Calu3 (cell line): ENCODE measurements at regions not wholly inside any gene's neighbourhood (a gene's known extent, or its start where the extent isn't known, plus 50 kb on each side); places are given as distances from the start of the nearest gene placed in this dataset.

Experiments
- BruUV-seq: library from RNA; stranded (reverse); fragments of 400-500 nt; replicated peaks from 2 replicates; lab custom pipeline; 2021; lab: Mats Ljungman, UMichigan
- CTCF ChIA-PET: fragments of 300-600 bp; sonication (Branson Sonifier 250); formaldehyde crosslinking; loops from one replicate; lab custom pipeline; 2022; ENCODE audit warnings: antibody characterized with exemption; lab: Charles Lee
- DNase-seq: peaks from one replicate; pipeline ENCODE4 v3.0.0; 2022
- H3K27ac Mint-ChIP-seq: one replicate; pipeline ENCODE4 v1.8.0; 2022; ENCODE audit warnings: mixed read lengths; ENCODE audit not compliant: unreplicated experiment
- H3K27me3 Mint-ChIP-seq: one replicate; pipeline ENCODE4 v1.8.0; 2022; ENCODE audit warnings: mixed read lengths; ENCODE audit not compliant: unreplicated experiment
- H3K36me3 Mint-ChIP-seq: one replicate; pipeline ENCODE4 v1.8.0; 2022; ENCODE audit warnings: mild to moderate bottlenecking, moderate library complexity, mixed read lengths; ENCODE audit not compliant: insufficient read depth, unreplicated experiment
- H3K4me1 Mint-ChIP-seq: one replicate; pipeline ENCODE4 v1.8.0; 2022; ENCODE audit warnings: mild to moderate bottlenecking, low read depth, mixed read lengths; ENCODE audit not compliant: unreplicated experiment
- H3K4me3 Mint-ChIP-seq: one replicate; pipeline ENCODE4 v1.8.0; 2022; ENCODE audit warnings: mild to moderate bottlenecking, low read depth, moderate library complexity, mixed read lengths; ENCODE audit not compliant: unreplicated experiment
- H3K9me3 Mint-ChIP-seq: one replicate; pipeline ENCODE4 v1.8.0; 2022; ENCODE audit warnings: low read depth, mixed read lengths; ENCODE audit not compliant: unreplicated experiment
- CTCF ChIP-seq: fragments of 200-600 bp; IDR thresholded peaks from one replicate; pipeline ENCODE4 v1.8.0; 2022; ENCODE audit warnings: antibody characterized with exemption; ENCODE audit not compliant: unreplicated experiment
- intact Hi-C: fragments of 100-400 bp; cut with micrococcal nuclease; formaldehyde crosslinking; loops from one replicate; pipeline ENCODE4 v1.10.0; 2022; ENCODE audit not compliant: unreplicated experiment

GRCh38 chr2:60662781-60663180 lies 93.3 kb upstream of the PAPOLG start:
- no TSS peak for BruUV-seq
- no peak overlapping the region for H3K27ac Mint-ChIP-seq
- no peaks in the 10 kb centered on the region for H3K36me3 Mint-ChIP-seq
- CTCF ChIA-PET: interaction anchor here (0.6 kb wide), 1 partner anchor 74 kb away, joined by 4 read pairs; no protein-coding TSS in a partner anchor
- no peaks in the 10 kb centered on the region for H3K9me3 Mint-ChIP-seq
- no peak for DNase-seq
- intact Hi-C loops: no loop called here
- H3K4me1 Mint-ChIP-seq: no peaks in the 10 kb centered on the region
- no peak for TF ChIP-seq CTCF
- peaks cover 46% of the 10 kb centered on the region for H3K27me3 Mint-ChIP-seq
- H3K4me3 Mint-ChIP-seq: no peak overlapping the region

DNA sequence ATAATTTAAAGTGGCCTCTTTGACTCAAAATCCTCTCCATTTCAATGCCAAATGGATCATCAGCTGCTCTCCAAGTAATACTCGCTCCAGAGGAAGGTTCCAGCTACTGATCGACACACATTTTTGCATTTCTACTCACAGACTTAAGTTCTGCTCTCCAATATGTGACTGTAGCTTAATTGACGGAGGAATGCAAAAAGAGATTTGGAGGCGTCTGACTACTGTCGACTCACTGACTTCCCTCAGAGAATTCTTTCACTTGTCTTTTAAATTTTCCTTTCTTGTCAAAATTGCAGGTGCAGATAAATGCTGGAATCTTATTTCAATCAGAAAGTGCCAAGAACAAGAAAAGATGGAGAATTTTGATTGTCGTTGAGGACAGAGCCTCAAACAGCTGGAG lies 84.1 kb upstream of the PAPOLG start:
- Mint-ChIP-seq H3K36me3 (no peaks in the 10 kb centered on the region), H3K4me3 (no peak overlapping the region), H3K4me1 (no peaks in the 10 kb centered on the region), H3K9me3 (no peaks in the 10 kb centered on the region), H3K27me3 (peaks cover 15% of the 10 kb centered on the region), H3K27ac (no peak overlapping the region)
- CTCF ChIA-PET: no interaction called here
- BruUV-seq: no TSS peak
- intact Hi-C loops: no loop called here
- TF ChIP-seq CTCF: no peak
- no peak for DNase-seq

GRCh38 chr2:60674524-60675165 lies 81.4 kb upstream of the PAPOLG start:
- TF ChIP-seq CTCF: peak; percentile 81
- Mint-ChIP-seq H3K27ac (no peak overlapping the region), H3K36me3 (no peaks in the 10 kb centered on the region), H3K9me3 (no peaks in the 10 kb centered on the region), H3K27me3 (peaks cover 32% of the 10 kb centered on the region), H3K4me1 (no peaks in the 10 kb centered on the region), H3K4me3 (no peak overlapping the region)
- CTCF ChIA-PET: interaction anchor here (0.5 to 1.7 kb wide), 10 partner anchors 11 to 1124 kb away, joined by 3 to 7 read pairs (median 4); no protein-coding TSS in a partner anchor
- peak; percentile 89 for DNase-seq
- BruUV-seq: no TSS peak
- intact Hi-C loops: no loop called here

DNA sequence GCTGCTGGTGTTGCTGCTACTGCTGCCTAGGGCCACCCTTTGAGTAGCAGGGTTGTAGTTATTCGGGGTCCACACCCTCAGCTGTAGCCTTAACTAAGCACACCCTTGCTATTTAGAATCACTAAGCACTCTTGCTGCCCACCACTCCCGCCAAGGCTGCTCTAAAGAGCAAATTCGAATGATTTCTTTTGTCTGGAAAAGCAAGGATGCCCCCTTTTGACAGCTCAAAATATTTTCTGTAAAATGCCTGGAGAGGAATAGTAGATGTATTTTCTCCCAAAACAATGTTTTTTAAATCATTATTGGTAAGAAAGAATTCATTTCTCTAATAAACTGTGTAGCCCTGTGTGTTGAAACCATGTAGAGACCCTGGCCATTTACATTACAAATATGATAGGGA lies 80.8 kb upstream of the PAPOLG start:
- DNase-seq: no peak
- no peak overlapping the region for H3K4me3 Mint-ChIP-seq
- H3K27me3 Mint-ChIP-seq: peaks cover 39% of the 10 kb centered on the region
- H3K27ac Mint-ChIP-seq: no peak overlapping the region
- CTCF ChIA-PET: interaction anchor here (0.5 to 1.7 kb wide), 8 partner anchors 10 to 1124 kb away, joined by 3 to 7 read pairs (median 4); no protein-coding TSS in a partner anchor
- no peaks in the 10 kb centered on the region for H3K9me3 Mint-ChIP-seq
- intact Hi-C loops: no loop called here
- H3K36me3 Mint-ChIP-seq: no peaks in the 10 kb centered on the region
- H3K4me1 Mint-ChIP-seq: no peaks in the 10 kb centered on the region
- no peak for TF ChIP-seq CTCF
- no TSS peak for BruUV-seq
